ENCODE measurements at regions not wholly inside any gene's neighbourhood (a gene's known extent, or its start where the extent isn't known, plus 50 kb on each side); places are given as distances from the start of the nearest gene placed in this dataset.

- Histone ChIP-seq H3K27ac (replicated peaks in 1 of 4) (no peak overlapping the region), H3K4me1 (peaks cover 0 to 2% (median 0%) of the 10 kb centered on the region in 4 donors), H3K36me3 (no peaks in the 10 kb centered on the region), H3K4me3 (no peak overlapping the region), H3K9me3 (no peaks in the 10 kb centered on the region), H3K27me3 (no peaks in the 10 kb centered on the region)
- no peak for DNase-seq (ENCODE audit: extremely low spot score)
- TF ChIP-seq EP300 (IDR thresholded peaks at IDR 0.05) (no peak), CTCF (IDR thresholded peaks at IDR 0.05) (no peak), POLR2A (IDR thresholded peaks at IDR 0.05; ENCODE audit: low read depth) (no peak), POLR2AphosphoS5 (IDR thresholded peaks at IDR 0.05) (no peak)
- WGBS, result 100% methylated on average over 1 of the region's 1 CpG
- intact Hi-C loops (cut with DNase I), result no loop called here
These were observed 497.6 kb upstream of the LRRN3 start for GRCh38 chr7:110593355-110593754.

GRCh38 chr7:110595694-110596093, 495.2 kb upstream of the LRRN3 start:
- H3K4me1 ChIP-seq, result no peaks in the 10 kb centered on the region
- H3K9me3 ChIP-seq, result no peaks in the 10 kb centered on the region
- no peak overlapping the region for H3K4me3 ChIP-seq
- no peaks in the 10 kb centered on the region for H3K27me3 ChIP-seq
- DNase-seq (ENCODE audit: extremely low spot score), result no peak
- TF ChIP-seq POLR2AphosphoS5 (IDR thresholded peaks at IDR 0.05) (no peak), CTCF (IDR thresholded peaks at IDR 0.05) (no peak), POLR2A (IDR thresholded peaks at IDR 0.05; ENCODE audit: low read depth) (no peak), EP300 (IDR thresholded peaks at IDR 0.05) (no peak)
- H3K27ac ChIP-seq (replicated peaks in 1 of 4), result no peak overlapping the region
- no peaks in the 10 kb centered on the region for H3K36me3 ChIP-seq
- intact Hi-C loops (cut with DNase I), result no loop called here

GRCh38 chr7:110600956-110601355, 490.0 kb upstream of the LRRN3 start:
- no peak overlapping the region for H3K27ac ChIP-seq (replicated peaks in 1 of 4)
- no peak for DNase-seq (ENCODE audit: extremely low spot score)
- no peaks in the 10 kb centered on the region for H3K4me1 ChIP-seq
- WGBS, result 70% methylated on average over 5 of the region's 5 CpGs
- no peak overlapping the region for H3K4me3 ChIP-seq
- no peaks in the 10 kb centered on the region for H3K9me3 ChIP-seq
- no peaks in the 10 kb centered on the region for H3K36me3 ChIP-seq
- TF ChIP-seq POLR2AphosphoS5 (IDR thresholded peaks at IDR 0.05), result no peak
- no peak for TF ChIP-seq CTCF (IDR thresholded peaks at IDR 0.05)
- TF ChIP-seq POLR2A (IDR thresholded peaks at IDR 0.05; ENCODE audit: low read depth), result no peak
- TF ChIP-seq EP300 (IDR thresholded peaks at IDR 0.05), result no peak
- intact Hi-C loops (cut with DNase I), result no loop called here
- no peaks in the 10 kb centered on the region for H3K27me3 ChIP-seq

- WGBS, result 79% methylated on average over 1 of the region's 1 CpG
- DNase-seq (ENCODE audit: extremely low spot score), result no peak
These were observed 489.2 kb upstream of the LRRN3 start for GRCh38 chr7:110601710-110602109.

More at GRCh38 chr7:110601710-110602109, 489.2 kb upstream of the LRRN3 start:
- intact Hi-C loops (cut with DNase I), result no loop called here
- Histone ChIP-seq H3K27me3 (no peaks in the 10 kb centered on the region), H3K4me3 (no peak overlapping the region), H3K27ac (replicated peaks in 1 of 4) (no peak overlapping the region), H3K36me3 (no peaks in the 10 kb centered on the region), H3K9me3 (no peaks in the 10 kb centered on the region), H3K4me1 (no peaks in the 10 kb centered on the region)
- TF ChIP-seq POLR2AphosphoS5 (IDR thresholded peaks at IDR 0.05), result no peak
- no peak for TF ChIP-seq POLR2A (IDR thresholded peaks at IDR 0.05; ENCODE audit: low read depth)
- no peak for TF ChIP-seq CTCF (IDR thresholded peaks at IDR 0.05)
- no peak for TF ChIP-seq EP300 (IDR thresholded peaks at IDR 0.05)

Data from esophagus muscularis mucosa (tissue), 4 donors.